Fibroblast of pulmonary artery (primary cell): ENCODE measurements at regions not wholly inside any gene's neighbourhood (a gene's known extent, or its start where the extent isn't known, plus 50 kb on each side); places are given as distances from the start of the nearest gene placed in this dataset.
"Not testable (repeated sequence)": the region's sequence is repeated elsewhere in the genome, so short reads cannot be mapped to it uniquely, and the experiment has no call there.

Source experiments
- DNase-seq: peaks from one replicate; pipeline ENCODE4 v3.0.0-alpha.2; 2010; ENCODE audit warnings: low read depth
- H3K4me3 ChIP-seq: replicated peaks from 2 replicates; pipeline ENCODE4 v1.5.1; 2011; ENCODE audit warnings: low read depth, mild to moderate bottlenecking, control low read depth, low read length, moderate library complexity
- TF ChIP-seq, protein P1 (sequence below): IDR thresholded peaks from 2 replicates; pipeline ENCODE4 v1.5.1; 2011; ENCODE audit warnings: mild to moderate bottlenecking, control low read depth, low read length, inconsistent platforms; ENCODE audit errors: missing control alignments

DNA sequence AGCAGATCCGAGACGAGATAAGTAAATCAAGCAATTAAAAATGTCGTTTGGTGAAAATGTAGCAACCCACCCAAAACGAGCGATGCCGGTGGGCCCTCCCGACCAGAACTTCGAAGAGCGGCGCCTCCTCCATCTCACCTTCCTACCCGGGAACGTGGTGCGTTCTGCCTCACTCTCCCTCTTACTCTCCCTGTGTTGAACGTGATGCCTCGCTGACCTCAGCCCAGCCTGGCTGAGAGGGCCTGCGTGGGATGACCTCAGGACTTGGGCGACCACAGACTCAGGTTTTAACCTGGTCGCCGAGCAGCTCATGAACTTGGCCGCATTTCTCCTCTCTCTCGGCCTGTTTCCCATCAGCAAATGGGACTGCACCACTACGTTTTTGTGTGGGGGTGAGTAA is 69.7 kb upstream of the RPL38 start:
- no peak overlapping the region for H3K4me3 ChIP-seq
- DNase-seq: no peak
- TF ChIP-seq, protein P1, sequence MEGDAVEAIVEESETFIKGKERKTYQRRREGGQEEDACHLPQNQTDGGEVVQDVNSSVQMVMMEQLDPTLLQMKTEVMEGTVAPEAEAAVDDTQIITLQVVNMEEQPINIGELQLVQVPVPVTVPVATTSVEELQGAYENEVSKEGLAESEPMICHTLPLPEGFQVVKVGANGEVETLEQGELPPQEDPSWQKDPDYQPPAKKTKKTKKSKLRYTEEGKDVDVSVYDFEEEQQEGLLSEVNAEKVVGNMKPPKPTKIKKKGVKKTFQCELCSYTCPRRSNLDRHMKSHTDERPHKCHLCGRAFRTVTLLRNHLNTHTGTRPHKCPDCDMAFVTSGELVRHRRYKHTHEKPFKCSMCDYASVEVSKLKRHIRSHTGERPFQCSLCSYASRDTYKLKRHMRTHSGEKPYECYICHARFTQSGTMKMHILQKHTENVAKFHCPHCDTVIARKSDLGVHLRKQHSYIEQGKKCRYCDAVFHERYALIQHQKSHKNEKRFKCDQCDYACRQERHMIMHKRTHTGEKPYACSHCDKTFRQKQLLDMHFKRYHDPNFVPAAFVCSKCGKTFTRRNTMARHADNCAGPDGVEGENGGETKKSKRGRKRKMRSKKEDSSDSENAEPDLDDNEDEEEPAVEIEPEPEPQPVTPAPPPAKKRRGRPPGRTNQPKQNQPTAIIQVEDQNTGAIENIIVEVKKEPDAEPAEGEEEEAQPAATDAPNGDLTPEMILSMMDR: no peak

DNA sequence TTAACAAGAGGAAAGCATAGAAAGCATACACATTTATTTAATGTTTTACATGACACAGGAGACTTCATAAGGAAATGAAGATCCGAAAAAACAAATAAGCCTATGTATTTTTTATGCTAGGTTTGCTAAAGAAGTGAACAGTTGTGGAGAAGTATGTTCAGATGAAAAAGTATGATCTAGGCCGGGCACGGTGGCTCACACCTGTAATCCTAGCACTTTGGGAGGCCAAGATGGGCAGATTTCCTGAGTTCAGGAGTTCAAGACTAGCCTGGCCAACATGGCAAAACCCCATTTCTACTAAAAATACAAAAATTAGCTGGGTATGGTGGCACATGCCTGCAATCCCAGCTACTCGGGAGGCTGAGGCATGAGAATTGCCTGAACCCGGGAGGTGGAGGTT is 69.2 kb upstream of the RPL38 start:
- DNase-seq, H3K4me3 ChIP-seq: not testable (repeated sequence)

DNA sequence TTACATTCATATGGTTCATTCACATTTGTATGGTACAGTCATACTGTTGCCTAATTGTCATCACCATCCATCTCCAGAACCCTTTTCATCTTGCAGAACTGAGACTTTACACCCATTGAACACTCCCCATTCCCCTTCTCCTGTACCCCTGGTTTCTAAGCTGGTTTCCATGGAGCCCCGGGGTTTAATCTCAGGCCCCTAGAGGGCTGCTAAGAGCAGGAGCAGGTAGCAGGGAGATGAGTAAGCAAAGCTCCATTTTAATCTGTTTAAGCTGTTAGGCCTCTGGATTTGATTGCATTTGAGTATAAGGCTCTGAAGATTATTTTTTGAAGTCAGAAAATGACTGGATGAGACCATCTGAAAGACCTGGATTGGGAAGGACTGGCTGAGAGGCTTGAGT is 68.5 kb upstream of the RPL38 start:
- no peak for DNase-seq
- TF ChIP-seq, protein P1: no peak
- no peak overlapping the region for H3K4me3 ChIP-seq

DNA sequence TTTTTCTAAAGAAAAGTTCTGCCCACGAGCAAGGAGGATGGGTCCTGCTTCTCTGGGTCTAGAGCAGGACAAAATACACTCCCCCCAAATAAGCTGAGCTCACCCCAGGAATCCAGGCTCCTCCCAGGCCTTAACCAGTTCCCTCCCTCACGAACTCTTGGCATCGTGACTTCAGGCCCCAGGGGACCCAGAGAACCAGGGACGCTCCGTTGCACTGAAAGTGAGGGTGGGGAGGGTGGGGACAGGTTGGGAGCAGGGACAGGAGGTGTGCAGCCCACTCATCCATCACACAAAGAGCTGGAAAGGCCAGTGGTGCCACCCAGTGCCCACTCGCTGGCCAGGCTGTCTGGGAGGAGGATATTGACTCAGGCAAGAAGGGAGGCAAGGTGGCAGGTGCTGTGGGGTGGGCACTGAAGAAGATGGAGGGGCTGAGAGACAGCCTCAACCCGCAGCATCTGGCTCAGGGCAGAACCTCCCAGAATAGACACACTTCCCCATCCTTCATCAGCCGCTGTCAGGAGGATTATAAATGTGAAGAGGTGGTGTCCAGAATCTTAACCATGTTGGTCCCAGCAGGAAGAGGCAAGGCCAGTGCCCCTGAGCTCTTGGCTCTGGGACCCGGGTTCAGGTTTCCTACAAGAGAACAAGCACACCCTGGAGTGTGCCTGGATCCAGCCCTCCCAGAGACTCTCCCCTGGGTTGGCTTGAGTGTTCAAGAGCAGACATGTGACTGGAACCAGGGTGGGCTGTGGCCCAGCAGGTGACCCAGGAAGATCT is 67.9 kb upstream of the RPL38 start:
- no peak for DNase-seq
- no peak overlapping the region for H3K4me3 ChIP-seq
- TF ChIP-seq, protein P1: no peak

DNA sequence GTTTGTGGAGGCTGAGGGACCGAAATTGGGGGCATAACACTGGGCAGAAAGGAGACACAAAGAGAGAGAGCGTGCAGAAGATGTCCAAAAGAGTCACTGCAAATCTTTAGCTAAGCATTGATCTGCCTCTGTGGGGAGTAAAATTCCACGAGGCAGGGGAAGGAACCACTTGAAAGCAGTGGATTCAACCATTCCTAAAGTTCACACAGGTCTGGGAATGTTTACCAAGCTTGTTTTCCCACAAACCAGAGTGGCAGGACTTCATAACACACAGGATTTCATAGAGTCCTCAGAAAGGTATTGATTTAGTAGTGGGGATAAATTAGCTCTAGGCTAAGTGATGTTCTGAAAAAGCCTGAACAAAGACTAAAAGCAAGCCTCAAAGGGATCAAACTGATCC is 66.1 kb upstream of the RPL38 start:
- H3K4me3 ChIP-seq: no peak overlapping the region
- TF ChIP-seq, protein P1: no peak
- no peak for DNase-seq

DNA sequence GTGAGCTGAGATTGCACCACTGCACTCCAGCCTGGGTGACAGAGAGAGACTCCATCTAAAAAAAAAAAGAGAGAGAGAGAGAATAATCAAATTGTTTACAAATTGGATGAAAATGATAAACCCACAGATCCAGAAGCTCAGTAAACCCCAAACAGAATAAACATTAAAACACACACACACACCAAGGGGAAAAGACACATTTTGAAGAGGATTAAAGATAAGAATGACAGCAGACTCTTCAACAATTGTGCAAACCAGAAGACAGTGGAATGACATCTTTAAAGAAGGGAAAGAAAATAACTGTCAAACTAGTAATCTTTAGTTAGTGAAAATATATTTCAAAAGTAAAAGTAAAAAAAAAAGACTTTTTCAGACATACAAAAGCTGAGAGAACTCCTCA is 64.4 kb upstream of the RPL38 start:
- H3K4me3 ChIP-seq: no peak overlapping the region
- TF ChIP-seq, protein P1: no peak
- no peak for DNase-seq

DNA sequence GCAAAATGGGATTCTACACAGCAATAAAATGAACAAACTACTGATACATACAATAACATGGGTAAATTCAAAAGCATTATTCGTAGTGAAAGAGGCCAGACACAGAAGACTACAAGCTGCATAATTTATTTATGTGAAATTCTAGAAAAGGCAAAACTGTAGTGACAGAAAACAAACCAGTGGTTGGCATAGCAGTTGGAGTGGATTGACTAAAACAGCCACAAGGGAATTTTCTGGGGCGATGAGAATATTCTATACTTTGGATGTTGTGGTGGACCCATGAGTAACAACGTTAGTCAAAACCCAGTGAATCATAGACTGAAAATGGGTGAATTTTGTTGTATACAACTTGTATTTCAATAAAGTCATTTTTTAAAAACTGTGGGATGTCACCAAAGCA is 63.2 kb upstream of the RPL38 start:
- no peak for DNase-seq
- TF ChIP-seq, protein P1: no peak
- no peak overlapping the region for H3K4me3 ChIP-seq
